T-helper 17 cell (primary cell): ENCODE measurements at regions not wholly inside any gene's neighbourhood (a gene's known extent, or its start where the extent isn't known, plus 50 kb on each side); places are given as distances from the start of the nearest gene placed in this dataset.

Source experiments
- ATAC-seq: fragments of 150-1000 bp; cut with Tn5 transposase; 2 replicates; pipeline ENCODE4 v1.10.0; 2021; ENCODE audit warnings: mild to moderate bottlenecking, moderate library complexity
- DNase-seq, 3 donors: peaks; one replicate each; pipeline versions ENCODE4 v3.0.0 to v3.0.0-alpha.2; 2020 to 2021
- H3K9me3 ChIP-seq: one replicate; pipeline ENCODE4 v1.7.0; 2013; ENCODE audit warnings: low read length, mild to moderate bottlenecking; ENCODE audit not compliant: control insufficient read depth, poor library complexity, severe bottlenecking
- H3K27ac Mint-ChIP-seq: one replicate; pipeline ENCODE4 v1.8.0; 2022; ENCODE audit warnings: mild to moderate bottlenecking, moderate library complexity, mixed read lengths
- H3K27me3 Mint-ChIP-seq: one replicate; pipeline ENCODE4 v1.8.0; 2022; ENCODE audit warnings: mixed read lengths
- H3K36me3 Mint-ChIP-seq: one replicate; pipeline ENCODE4 v1.8.0; 2022; ENCODE audit warnings: low read depth, mixed read lengths
- H3K4me1 Mint-ChIP-seq: one replicate; pipeline ENCODE4 v1.8.0; 2022; ENCODE audit warnings: mild to moderate bottlenecking, mixed read lengths
- H3K4me3 Mint-ChIP-seq: one replicate; pipeline ENCODE4 v1.8.0; 2022; ENCODE audit warnings: mild to moderate bottlenecking, moderate library complexity, mixed read lengths

DNA sequence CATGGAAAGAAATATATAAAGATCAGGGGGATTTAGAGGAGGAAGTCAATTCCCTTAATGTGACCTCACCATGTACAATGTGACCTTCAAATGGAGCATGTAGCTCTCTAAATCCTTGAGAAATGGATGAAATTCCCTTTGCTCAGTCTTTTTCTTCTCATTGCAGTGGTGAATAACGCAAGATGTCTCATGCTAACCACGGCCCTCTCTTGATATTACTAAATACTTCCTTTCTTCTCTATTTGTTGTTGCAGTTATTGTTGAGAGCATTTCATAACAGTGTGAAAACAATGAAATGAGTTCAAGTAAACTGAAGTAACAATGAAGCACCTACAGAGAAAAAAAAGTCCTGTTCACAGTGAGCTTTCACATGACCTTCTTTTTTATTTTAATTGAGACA lies 55.6 kb downstream of the ZNF281 start:
- peak; percentile 42 for ATAC-seq
- no peak for DNase-seq
- no peak overlapping the region for H3K4me3 Mint-ChIP-seq
- no peak overlapping the region for H3K27ac Mint-ChIP-seq
- H3K4me1 Mint-ChIP-seq = peaks cover 20% of the 10 kb centered on the region
- peaks cover 2% of the 10 kb centered on the region for H3K36me3 Mint-ChIP-seq
- no peaks in the 10 kb centered on the region for H3K9me3 ChIP-seq
- H3K27me3 Mint-ChIP-seq = no peaks in the 10 kb centered on the region

DNA sequence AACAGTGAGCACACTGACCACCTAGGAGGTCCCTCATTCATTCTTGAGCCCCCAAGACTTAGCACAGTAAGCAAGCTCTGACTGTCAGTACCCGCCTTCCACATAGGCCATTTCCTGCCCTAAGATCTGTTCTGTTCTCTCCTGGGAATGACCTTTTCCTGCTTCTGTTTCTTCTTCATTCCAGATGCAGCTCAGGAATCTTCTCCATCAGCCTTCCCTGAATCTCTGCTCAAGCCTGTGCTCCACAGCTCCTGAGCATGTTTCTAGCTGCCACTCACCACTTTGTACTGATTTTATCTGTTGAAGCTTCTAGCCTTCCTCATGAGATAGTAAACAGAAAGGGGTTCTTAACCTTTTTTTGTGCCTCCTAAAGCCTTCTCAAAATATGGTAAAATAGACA lies 56.6 kb downstream of the ZNF281 start:
- ATAC-seq = no peak
- no peaks in the 10 kb centered on the region for H3K27me3 Mint-ChIP-seq
- H3K4me1 Mint-ChIP-seq = peaks cover 20% of the 10 kb centered on the region
- DNase-seq = no peak
- H3K4me3 Mint-ChIP-seq = peak overlapping the region; percentile 53
- H3K9me3 ChIP-seq = no peaks in the 10 kb centered on the region
- peak overlapping the region; percentile 60 for H3K27ac Mint-ChIP-seq
- H3K36me3 Mint-ChIP-seq = peaks cover 2% of the 10 kb centered on the region

DNA sequence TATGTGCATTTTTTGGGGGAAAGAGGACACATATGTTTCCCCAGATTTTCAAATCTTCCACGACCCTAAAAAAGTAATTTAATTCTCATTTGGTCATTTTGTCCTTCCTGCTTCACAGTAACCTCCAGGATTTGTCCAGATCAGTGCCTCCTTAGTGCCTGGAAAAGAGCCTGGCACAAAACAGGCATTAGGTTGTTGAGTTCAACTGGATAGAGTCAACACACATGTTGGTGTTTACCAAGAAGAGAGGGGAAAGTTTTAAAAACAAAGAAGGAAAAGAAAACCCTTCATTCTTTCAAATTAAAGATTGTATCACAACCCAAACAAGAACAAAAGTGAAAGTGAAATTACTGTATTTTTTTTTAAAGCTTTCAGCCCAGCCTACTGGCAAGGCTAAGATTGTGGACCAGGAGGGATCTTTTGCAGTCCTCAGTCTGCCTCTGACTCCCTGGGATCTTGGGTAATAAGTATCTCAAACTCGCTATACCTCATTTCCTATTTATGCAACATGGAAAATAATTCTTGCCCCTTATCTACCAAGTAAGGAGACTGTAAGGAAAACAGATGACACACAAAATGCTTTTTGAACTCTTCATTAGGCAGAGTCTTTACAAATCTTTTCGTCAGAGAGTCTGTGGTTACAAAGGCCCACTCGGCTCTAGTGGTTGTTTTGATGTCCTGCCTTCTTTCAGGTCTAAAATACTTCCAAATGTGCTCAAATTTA lies 57.8 kb downstream of the ZNF281 start:
- H3K4me1 Mint-ChIP-seq = peaks cover 20% of the 10 kb centered on the region
- peak overlapping the region; percentile 84 for H3K27ac Mint-ChIP-seq
- ATAC-seq (peak; percentile 73), DNase-seq (no peak)
- H3K4me3 Mint-ChIP-seq = peak overlapping the region; percentile 79
- H3K27me3 Mint-ChIP-seq = no peaks in the 10 kb centered on the region
- H3K9me3 ChIP-seq = no peaks in the 10 kb centered on the region
- H3K36me3 Mint-ChIP-seq = peaks cover 2% of the 10 kb centered on the region

DNA sequence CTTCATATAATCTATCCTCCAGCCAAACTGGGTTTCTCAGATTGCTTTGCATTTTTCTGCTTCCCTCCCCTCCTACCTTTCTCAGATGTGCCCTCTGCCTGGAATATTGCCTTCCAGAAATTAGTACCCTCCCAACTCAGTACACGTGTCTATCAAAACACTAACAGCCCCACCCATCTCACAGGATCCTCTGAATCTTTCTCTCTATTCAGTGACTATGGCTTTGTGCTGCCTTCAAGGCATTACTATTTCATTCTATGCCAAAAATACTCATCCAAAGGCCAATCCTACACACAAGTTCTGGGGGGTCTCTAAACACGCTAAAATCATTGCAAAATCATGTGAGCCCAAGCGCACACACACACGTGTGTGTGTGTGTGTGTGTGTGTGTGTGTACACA lies 58.4 kb downstream of the ZNF281 start:
- no peaks in the 10 kb centered on the region for H3K9me3 ChIP-seq
- no peak for DNase-seq
- Mint-ChIP-seq H3K36me3 (peaks cover 2% of the 10 kb centered on the region), H3K4me1 (peaks cover 20% of the 10 kb centered on the region), H3K27ac (peak overlapping the region; percentile 84), H3K4me3 (peak overlapping the region; percentile 79), H3K27me3 (no peaks in the 10 kb centered on the region)
- ATAC-seq = no peak

DNA sequence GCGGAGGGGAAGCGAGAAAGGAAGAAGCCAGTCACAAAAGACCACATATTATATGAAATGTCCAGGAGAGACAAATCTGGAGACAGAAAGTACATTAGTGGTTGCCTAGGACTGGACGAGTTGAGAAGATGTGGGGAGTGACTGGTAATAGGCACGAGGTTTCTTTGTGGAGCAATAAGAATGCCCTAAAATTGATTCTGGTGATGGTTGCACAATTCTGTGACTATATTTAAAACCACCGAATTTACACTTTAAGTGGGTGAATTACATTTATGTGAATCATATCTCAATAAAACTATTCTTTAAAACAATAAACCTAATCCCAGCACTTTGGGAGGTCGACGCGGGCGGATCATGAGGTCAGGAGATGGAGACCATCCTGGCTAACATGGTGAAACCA lies 63.1 kb downstream of the ZNF281 start:
- H3K36me3 Mint-ChIP-seq = peaks cover 2% of the 10 kb centered on the region
- ATAC-seq (no peak), DNase-seq (no peak)
- H3K9me3 ChIP-seq = no peaks in the 10 kb centered on the region
- H3K27ac Mint-ChIP-seq = no peak overlapping the region
- H3K27me3 Mint-ChIP-seq = no peaks in the 10 kb centered on the region
- H3K4me1 Mint-ChIP-seq = peaks cover 8% of the 10 kb centered on the region
- no peak overlapping the region for H3K4me3 Mint-ChIP-seq

DNA sequence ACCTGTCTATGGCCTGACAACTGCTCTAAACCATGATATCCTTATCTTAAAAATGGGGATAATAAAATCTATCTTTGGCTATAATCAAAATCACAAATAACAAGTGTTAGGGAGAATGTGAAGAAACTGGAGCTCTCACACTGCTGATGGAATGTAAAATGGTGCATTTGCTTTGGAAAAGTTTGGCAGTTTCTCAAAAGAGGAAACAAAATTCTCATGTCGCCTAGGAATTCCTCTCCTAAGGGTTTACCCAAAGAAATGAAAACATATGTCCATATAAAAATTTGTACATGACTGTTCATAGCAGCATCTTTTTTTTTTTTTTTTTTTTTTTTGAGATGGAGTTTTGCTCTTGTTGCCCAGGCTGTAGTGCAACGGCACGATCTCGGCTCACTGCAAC lies 64.3 kb downstream of the ZNF281 start:
- Mint-ChIP-seq H3K36me3 (no peaks in the 10 kb centered on the region), H3K27me3 (no peaks in the 10 kb centered on the region), H3K4me3 (no peak overlapping the region), H3K4me1 (peaks cover 10% of the 10 kb centered on the region), H3K27ac (no peak overlapping the region)
- DNase-seq (no peak), ATAC-seq (no peak)
- H3K9me3 ChIP-seq = no peaks in the 10 kb centered on the region

DNA sequence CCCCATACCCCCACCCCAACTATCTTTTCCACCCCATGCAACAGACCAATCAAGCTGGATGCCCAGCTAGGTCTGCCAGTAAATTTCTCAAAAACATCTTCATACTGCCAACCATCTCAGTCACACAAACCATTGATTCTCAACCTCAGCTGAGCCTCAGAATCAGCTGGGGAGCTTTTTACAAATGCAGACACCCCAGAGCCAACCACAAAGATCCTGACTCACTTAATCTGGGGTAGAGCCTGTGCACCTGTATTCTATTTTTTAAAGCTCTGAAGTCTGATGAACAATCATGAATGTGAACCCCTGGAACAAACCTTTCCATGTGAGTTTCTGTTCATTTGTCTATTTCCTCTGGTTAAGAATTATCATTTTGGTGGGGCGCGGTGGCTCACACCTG lies 66.0 kb downstream of the ZNF281 start:
- Mint-ChIP-seq H3K27me3 (no peaks in the 10 kb centered on the region), H3K4me1 (peaks cover 10% of the 10 kb centered on the region), H3K27ac (no peak overlapping the region), H3K4me3 (no peak overlapping the region), H3K36me3 (no peaks in the 10 kb centered on the region)
- no peaks in the 10 kb centered on the region for H3K9me3 ChIP-seq
- ATAC-seq (no peak), DNase-seq (no peak)

DNA sequence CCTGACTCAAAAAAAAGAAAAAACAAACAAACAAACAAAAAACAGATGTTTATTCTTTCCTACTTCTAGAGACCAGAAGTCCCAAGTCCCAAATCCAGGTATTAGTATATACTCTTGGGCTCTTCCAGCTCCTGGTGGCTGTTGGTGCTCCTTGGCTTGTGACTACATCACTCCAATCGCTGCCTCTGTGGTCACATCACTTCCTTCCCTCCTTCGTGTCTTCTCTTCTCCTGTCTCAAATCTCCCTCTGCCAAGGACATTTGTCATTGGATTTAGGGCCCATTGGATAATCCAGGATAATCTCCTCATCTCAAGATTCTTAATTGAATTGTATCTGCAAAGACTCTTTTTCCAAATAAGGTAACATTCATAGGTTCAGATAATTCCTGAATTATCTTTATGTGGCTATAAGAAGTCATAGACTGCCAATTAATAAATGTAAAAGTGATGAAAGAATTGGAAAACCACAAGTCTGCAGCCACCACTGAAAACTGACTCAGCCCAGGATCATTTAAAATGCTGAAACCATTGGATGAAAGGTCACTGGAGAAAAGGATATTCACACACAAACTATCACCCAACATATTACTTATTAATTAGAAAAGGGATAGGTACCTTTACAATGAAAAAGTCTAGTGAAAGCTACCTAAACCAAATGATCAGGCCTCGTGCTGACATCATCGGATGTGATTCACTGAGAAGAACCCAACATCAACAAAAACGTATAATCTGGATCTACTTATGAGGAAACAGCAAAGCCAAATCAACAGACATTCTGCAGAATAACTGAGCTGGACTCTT lies 67.1 kb downstream of the ZNF281 start:
- no peak overlapping the region for H3K4me3 Mint-ChIP-seq
- H3K27me3 Mint-ChIP-seq = no peaks in the 10 kb centered on the region
- no peak overlapping the region for H3K27ac Mint-ChIP-seq
- no peaks in the 10 kb centered on the region for H3K9me3 ChIP-seq
- H3K36me3 Mint-ChIP-seq = no peaks in the 10 kb centered on the region
- peaks cover 12% of the 10 kb centered on the region for H3K4me1 Mint-ChIP-seq
- ATAC-seq = no peak
- no peak for DNase-seq

DNA sequence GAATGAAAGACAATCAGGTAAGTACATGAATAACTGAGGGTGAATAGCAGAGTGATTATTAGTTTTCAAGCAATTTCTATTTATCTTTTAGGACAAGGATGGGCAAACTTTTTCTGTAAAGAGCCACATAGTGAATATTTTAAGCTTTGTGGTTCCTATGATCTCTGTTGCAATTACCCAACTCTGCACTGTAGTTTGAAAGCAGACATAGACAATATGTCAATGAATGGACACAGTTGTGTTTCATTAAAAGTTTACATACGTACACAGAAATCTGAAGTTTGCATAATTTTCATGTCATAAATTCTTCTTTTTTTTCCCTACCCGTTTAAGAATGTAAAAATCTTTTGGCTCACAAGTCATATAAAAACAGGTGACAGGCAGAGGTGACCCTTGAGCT lies 71.4 kb downstream of the ZNF281 start:
- DNase-seq (no peak), ATAC-seq (no peak)
- Mint-ChIP-seq H3K4me3 (no peak overlapping the region), H3K27ac (no peak overlapping the region), H3K36me3 (no peaks in the 10 kb centered on the region), H3K4me1 (peaks cover 20% of the 10 kb centered on the region), H3K27me3 (no peaks in the 10 kb centered on the region)
- H3K9me3 ChIP-seq = no peaks in the 10 kb centered on the region

DNA sequence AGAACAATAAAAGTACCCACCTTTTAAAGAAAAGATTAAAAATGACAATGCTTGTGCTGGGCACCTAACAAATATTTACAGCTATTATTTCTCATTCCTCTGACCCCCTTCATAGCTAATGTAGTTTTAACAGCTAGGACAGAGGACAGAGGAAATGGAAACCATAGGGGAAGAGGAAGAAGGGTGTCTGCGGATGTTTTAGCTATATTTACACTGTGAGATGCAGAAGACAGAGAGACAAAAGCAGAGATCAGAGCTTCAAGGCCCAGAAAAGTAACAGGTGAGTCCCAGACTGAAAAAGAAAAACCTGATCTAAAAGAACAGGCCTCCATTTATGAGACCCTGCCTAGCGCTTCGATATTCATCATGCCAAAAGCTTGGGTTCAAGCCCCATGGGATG lies 72.0 kb downstream of the ZNF281 start:
- ATAC-seq (no peak), DNase-seq (no peak)
- Mint-ChIP-seq H3K36me3 (no peaks in the 10 kb centered on the region), H3K27me3 (no peaks in the 10 kb centered on the region), H3K4me3 (no peak overlapping the region), H3K27ac (no peak overlapping the region), H3K4me1 (peaks cover 20% of the 10 kb centered on the region)
- no peaks in the 10 kb centered on the region for H3K9me3 ChIP-seq

DNA sequence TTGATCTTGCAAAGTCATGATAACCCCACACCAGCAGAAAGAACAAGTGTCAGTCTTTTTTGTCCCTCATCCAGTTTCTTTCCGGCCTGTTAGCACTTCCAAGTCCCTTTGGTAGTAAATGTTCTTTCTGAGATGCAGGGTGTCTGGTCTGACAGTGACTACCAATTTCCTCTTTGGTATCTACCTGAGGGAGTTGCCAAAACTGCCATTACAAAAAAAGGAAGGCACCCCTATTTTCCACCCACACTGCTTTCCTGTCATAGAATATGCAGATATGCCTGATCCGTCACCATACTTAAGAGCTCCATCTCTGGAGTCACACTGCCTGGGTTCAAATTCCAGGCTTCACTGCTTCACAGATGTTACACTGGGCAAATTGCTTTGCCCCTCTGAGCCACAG lies 72.4 kb downstream of the ZNF281 start:
- no peak overlapping the region for H3K27ac Mint-ChIP-seq
- no peak for ATAC-seq
- DNase-seq = no peak

DNA sequence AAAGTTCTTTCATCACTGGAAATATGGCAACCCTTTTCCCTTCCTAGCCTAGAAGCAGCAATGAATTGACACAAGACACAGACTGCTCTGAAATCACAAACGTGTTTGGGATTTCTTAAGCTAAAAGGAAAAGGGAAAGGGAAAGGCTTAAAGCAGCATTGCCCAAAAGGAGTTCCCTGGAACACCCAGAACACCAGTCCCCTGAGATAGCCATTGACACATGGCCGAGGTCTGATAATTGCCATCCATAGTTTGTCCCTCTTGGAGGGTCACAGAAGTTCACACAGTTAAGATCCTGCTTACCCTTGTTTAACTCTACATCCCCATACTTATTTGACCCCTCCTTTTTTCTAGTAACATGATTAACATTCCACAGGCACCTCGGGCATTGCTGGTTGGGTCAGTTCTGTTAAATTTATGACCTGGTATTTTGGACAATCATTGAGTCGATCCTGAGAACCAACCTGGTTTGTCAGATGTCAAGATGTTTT lies 72.9 kb downstream of the ZNF281 start:
- Mint-ChIP-seq H3K4me1 (peaks cover 18% of the 10 kb centered on the region), H3K27ac (no peak overlapping the region), H3K27me3 (no peaks in the 10 kb centered on the region), H3K36me3 (no peaks in the 10 kb centered on the region), H3K4me3 (no peak overlapping the region)
- ATAC-seq = no peak
- DNase-seq = no peak
- no peaks in the 10 kb centered on the region for H3K9me3 ChIP-seq

More for the DNA sequence above, 72.4 kb downstream of the ZNF281 start:
- H3K9me3 ChIP-seq = no peaks in the 10 kb centered on the region
- H3K4me1 Mint-ChIP-seq = peaks cover 18% of the 10 kb centered on the region
- no peak overlapping the region for H3K4me3 Mint-ChIP-seq
- no peaks in the 10 kb centered on the region for H3K36me3 Mint-ChIP-seq
- no peaks in the 10 kb centered on the region for H3K27me3 Mint-ChIP-seq

DNA sequence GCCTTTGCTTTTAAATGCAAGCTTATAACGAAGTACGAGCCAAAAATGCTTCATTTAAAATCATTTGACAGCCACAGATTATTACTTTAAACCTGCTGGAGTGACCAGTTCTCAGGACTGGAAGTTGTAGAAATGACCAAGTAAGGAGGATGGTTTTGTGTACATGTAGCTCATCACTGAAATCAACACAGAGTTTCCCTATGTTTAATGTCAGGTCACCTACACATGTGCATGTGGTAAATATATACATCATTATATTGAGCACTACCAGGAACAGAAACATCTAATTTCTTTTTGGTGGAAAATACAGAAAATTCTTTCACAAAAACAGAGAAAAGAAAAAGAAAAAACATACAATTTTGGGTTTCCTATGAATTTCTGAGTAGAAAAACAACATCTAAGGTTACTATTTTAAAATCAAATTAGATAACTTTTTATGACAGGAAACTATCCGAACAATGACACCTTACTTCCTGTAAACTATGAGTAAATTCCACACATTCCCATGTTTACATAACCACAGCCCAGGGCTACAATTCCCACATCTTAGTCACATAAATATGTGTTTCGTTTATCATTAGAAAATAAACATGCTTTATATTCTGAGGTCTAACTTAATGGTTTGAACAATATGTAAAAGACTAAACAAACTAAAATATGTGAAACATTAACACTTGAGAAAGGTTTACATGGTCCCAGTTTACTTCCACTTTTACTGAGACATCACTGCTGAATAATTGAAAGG lies 73.6 kb downstream of the ZNF281 start:
- DNase-seq = no peak
- H3K4me1 Mint-ChIP-seq = peaks cover 15% of the 10 kb centered on the region
- no peaks in the 10 kb centered on the region for H3K27me3 Mint-ChIP-seq
- no peak for ATAC-seq
- H3K27ac Mint-ChIP-seq = no peak overlapping the region
- H3K36me3 Mint-ChIP-seq = no peaks in the 10 kb centered on the region
- no peaks in the 10 kb centered on the region for H3K9me3 ChIP-seq
- H3K4me3 Mint-ChIP-seq = no peak overlapping the region
